GM12872 (cell line): ENCODE measurements at regions not wholly inside any gene's neighbourhood (a gene's known extent, or its start where the extent isn't known, plus 50 kb on each side); places are given as distances from the start of the nearest gene placed in this dataset.

Experiments used
- TF ChIP-seq, protein P1 (sequence below): IDR thresholded peaks from 3 replicates; pipeline ENCODE4 v1.5.1; 2011; ENCODE audit warnings: low read depth, mild to moderate bottlenecking, low read length, moderate library complexity; ENCODE audit not compliant: insufficient read depth

DNA sequence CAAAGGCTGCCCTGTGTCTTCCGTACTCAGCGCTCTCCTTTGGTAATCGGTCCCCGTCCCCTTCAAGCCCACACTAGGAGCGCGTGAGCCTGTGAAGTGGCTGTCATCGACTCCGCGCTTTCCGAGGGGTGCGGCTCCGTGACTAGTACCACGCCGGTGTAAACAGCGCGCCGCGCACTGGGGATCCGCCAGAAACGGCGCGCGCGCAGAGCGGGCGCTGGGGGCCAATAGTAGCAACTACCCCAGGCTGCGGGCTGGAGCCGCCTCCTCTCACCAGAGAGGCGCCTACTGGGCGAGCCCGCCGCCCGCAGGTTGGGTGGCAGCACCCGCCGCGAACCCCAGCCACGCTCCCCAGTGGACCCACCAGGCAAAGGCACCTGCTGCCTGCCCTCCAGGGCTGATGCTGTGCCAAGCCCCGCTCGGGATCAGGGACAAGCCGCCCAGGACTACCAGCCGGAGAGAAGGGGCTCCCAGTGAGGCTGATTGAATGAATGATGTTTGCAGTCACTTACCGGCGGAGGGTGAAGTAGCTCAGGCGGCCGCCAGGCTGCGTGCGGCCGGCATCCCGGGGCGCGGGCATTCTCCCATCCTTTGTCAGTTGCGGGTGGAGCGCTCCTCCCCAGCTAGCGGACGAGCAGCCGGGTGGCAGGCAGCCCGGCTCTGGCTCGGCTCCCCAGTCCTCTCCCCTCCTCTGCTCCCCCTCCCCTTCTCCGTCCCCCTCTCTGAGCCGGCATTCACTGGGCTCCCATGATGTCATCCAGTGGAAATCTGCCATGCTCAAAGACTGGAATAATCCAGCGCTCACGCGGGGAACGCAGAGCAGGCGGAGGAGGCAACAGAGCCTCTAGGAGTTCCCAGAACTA is 370.3 kb upstream of the SMIM31 start:
- TF ChIP-seq, protein P1, sequence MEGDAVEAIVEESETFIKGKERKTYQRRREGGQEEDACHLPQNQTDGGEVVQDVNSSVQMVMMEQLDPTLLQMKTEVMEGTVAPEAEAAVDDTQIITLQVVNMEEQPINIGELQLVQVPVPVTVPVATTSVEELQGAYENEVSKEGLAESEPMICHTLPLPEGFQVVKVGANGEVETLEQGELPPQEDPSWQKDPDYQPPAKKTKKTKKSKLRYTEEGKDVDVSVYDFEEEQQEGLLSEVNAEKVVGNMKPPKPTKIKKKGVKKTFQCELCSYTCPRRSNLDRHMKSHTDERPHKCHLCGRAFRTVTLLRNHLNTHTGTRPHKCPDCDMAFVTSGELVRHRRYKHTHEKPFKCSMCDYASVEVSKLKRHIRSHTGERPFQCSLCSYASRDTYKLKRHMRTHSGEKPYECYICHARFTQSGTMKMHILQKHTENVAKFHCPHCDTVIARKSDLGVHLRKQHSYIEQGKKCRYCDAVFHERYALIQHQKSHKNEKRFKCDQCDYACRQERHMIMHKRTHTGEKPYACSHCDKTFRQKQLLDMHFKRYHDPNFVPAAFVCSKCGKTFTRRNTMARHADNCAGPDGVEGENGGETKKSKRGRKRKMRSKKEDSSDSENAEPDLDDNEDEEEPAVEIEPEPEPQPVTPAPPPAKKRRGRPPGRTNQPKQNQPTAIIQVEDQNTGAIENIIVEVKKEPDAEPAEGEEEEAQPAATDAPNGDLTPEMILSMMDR: no peak

DNA sequence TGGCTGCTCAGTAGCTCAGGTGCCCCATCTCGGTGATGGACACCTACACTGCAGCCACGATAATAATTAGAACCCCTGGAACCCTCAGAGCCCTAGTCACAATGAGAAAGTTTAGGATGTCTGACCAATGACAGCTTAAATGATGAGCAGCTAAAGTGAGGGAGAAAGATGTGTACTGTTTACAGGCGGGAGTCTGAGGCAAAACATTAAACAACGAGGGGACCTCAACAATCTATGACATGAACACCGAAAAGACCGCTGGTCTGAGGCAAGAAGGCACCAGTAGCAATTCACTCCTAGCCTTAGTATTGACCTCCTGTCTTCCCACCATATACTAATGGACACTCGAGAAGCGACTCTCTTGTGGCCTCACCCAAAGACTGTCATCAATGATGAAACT is 369.5 kb upstream of the SMIM31 start:
- TF ChIP-seq, protein P1: no peak

DNA sequence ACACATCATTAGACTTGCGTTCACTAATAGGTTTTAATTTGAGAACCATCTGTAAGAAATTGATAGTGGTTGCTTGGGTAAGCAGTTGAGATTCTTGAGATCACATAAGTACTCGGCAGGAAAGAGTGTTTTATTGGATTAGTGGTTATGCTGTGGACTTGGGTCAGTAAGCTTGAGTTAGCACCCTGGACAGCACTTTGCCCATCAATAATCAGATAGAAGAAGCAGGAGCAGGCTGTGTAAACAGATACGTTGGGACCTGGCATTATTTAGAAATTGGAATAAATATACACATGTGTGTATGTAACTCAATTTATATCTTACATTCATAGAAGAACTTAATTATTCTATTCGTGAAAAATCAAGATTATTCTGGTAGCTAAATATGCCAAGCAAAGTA is 357.5 kb upstream of the SMIM31 start:
- TF ChIP-seq, protein P1: no peak

DNA sequence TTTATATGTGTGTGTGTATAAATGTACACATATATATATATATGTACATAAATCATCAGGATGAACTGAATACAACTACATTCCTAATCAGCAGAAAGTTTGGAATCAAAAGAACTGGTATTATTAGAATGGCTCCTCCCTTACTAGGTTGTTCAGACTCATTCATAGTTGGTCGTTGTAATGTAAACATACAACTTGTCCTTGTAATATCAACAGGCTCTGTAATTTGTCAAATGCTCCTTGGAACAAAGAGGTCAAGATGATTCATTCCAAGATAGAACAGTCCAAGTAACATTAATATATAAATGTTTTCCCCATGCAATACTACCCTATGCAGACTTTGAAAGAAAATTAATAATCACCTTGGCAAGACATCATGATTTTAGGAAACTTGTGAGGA is 351.4 kb upstream of the SMIM31 start:
- TF ChIP-seq, protein P1: no peak

DNA sequence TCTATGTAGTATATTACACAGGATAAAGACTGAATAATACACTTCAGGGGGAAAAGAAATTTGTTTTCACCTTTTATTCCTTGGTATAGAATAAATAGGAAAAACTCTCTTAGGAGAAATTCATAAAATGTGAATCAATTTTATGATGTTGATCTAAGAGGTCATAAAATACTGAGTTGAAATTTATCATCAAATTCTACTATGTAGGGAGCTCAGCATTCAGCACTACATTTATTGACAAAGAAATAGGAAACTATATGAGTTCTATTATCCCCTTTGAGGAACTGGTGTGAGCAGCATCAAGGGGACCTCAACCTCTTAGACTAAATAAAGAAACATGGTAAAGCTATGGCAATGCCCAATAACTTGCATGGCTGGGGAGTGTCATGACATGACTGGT is 348.2 kb upstream of the SMIM31 start:
- TF ChIP-seq, protein P1: no peak

DNA sequence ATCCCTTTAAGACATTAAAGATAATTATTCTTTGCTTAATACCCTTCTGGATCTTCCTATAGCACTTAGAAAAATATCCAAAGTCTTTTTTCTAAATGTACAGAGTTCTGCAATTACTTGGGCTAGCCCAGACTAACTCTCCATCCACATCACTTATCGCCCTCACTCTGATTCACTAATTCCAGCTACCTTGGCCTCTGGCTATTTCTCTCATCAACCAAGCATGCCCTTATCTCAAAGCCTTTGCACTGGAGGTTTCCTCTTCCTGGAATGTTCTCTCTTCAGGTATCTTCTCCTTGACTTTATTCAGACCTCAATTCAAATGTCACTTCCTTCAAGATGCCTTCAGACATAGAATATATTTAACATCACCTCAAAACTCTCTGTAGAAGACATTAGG is 345.1 kb upstream of the SMIM31 start:
- TF ChIP-seq, protein P1: no peak

DNA sequence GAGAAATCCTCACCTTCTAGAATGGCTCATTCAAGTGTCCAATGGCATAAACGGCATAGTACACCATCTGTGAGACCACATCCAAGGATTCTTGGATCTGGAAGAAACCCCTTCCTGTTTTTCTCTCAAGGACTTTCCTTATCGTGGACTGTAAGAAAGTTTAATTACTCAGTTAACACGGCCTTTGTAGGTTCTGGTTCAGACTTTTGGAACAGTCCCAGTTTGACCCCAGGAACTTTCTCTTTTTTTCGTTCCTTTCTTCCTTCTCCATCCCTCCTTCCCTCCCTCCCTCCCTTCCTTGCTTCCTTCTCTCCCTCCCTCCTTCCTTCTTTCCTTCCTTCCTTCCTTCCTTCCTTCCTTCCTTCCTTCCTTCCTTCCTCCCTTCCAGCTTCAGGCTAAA is 343.5 kb upstream of the SMIM31 start:
- TF ChIP-seq, protein P1: no peak

DNA sequence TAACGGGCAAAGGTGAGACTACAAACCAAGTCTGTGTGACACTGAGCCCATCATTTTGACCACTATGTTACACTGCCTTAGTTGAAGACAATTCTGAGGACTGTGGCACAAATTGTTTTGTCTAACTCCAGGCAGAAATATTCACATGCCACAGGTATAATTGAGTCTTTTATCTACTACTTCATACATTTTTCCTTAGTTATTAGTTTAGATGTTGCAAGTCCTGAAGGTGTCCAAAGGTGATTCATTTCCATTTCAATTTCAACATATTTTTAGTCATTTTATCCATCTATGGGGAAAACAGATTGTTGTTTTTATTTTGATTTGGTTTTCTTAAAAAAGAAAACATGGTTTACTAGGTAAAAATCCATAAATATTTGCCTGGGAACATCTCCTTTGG is 341.7 kb upstream of the SMIM31 start:
- TF ChIP-seq, protein P1: no peak
